Neuronal stem cell (in vitro differentiated cells): ENCODE measurements at regions not wholly inside any gene's neighbourhood (a gene's known extent, or its start where the extent isn't known, plus 50 kb on each side); places are given as distances from the start of the nearest gene placed in this dataset.

Source experiments
- DNase-seq: peaks from one replicate; pipeline ENCODE4 v3.0.0-alpha.2; 2013; ENCODE audit warnings: low spot score
- H2AFZ ChIP-seq: one replicate; pipeline ENCODE4 v1.6.1; 2013; ENCODE audit warnings: mild to moderate bottlenecking, low read length, inconsistent platforms
- H2AK5ac ChIP-seq: 2 replicates; pipeline ENCODE4 v1.6.1; 2013; ENCODE audit warnings: low read depth, mild to moderate bottlenecking, inconsistent platforms, low read length, moderate library complexity, mixed read lengths
- H2BK120ac ChIP-seq: 2 replicates; pipeline ENCODE4 v1.6.1; 2013; ENCODE audit warnings: low read depth, mild to moderate bottlenecking, inconsistent platforms, low read length, moderate library complexity, mixed read lengths
- H2BK12ac ChIP-seq: one replicate; pipeline ENCODE4 v1.6.1; 2013; ENCODE audit warnings: low read length, inconsistent platforms
- H2BK15ac ChIP-seq: 2 replicates; pipeline ENCODE4 v1.6.1; 2013; ENCODE audit warnings: mild to moderate bottlenecking, low read length, inconsistent platforms, mixed read lengths
- H2BK5ac ChIP-seq: one replicate; pipeline ENCODE4 v1.6.1; 2013; ENCODE audit warnings: inconsistent platforms, mild to moderate bottlenecking, low read length, moderate library complexity
- H3K14ac ChIP-seq: one replicate; pipeline ENCODE4 v1.6.1; 2013; ENCODE audit warnings: low read length, inconsistent platforms
- H3K18ac ChIP-seq: 2 replicates; pipeline ENCODE4 v1.6.1; 2013; ENCODE audit warnings: low read length, inconsistent platforms
- H3K23ac ChIP-seq: 2 replicates; pipeline ENCODE4 v1.6.1; 2013; ENCODE audit warnings: low read depth, mild to moderate bottlenecking, mixed read lengths, low read length, inconsistent platforms; ENCODE audit not compliant: poor library complexity
- H3K27ac ChIP-seq: replicated peaks from 3 replicates; pipeline ENCODE4 v1.5.1; 2013; ENCODE audit warnings: low read length, inconsistent platforms
- H3K27me3 ChIP-seq, 3 experiments: 2 replicates each; pipeline ENCODE4 v1.6.1; 2013; ENCODE audit warnings: low read length in 3 of 3, mild to moderate bottlenecking in 2 of 3, inconsistent platforms in 1 of 3, low read depth in 1 of 3, mixed read lengths in 1 of 3, moderate library complexity in 1 of 3; ENCODE audit not compliant: control insufficient read depth in 3 of 3, insufficient read depth in 3 of 3
- H3K36me3 ChIP-seq, 2 donors: replicated peaks in 1 of 2; 2 replicates each; pipeline ENCODE4 v1.6.1; 2013; ENCODE audit warnings: low read length in 2 of 2; ENCODE audit not compliant: control insufficient read depth in 2 of 2, insufficient read depth in 2 of 2
- H3K4ac ChIP-seq: 2 replicates; pipeline ENCODE4 v1.6.1; 2013; ENCODE audit warnings: inconsistent platforms, mild to moderate bottlenecking, low read length, moderate library complexity
- H3K4me1 ChIP-seq, 2 donors: 1 replicate in 1 of 2; 2 replicates in 1 of 2; pipeline ENCODE4 v1.6.1; 2013; ENCODE audit warnings: low read length in 2 of 2, low read depth in 1 of 2; ENCODE audit not compliant: control insufficient read depth in 2 of 2, insufficient read depth in 1 of 2
- H3K4me2 ChIP-seq: one replicate; pipeline ENCODE4 v1.6.1; 2013; ENCODE audit warnings: mild to moderate bottlenecking, low read length, inconsistent platforms; ENCODE audit not compliant: insufficient read depth, poor library complexity, severe bottlenecking
- H3K4me3 ChIP-seq, 2 donors: 2 replicates each; pipeline ENCODE4 v1.5.1; 2013; ENCODE audit warnings: low read length in 2 of 2, mild to moderate bottlenecking in 2 of 2, inconsistent platforms in 1 of 2, moderate library complexity in 1 of 2
- H3K79me1 ChIP-seq: one replicate; pipeline ENCODE4 v1.6.1; 2013; ENCODE audit warnings: low read depth, mild to moderate bottlenecking, inconsistent platforms, low read length, moderate library complexity
- H3K9ac ChIP-seq: one replicate; pipeline ENCODE4 v1.6.1; 2013; ENCODE audit warnings: mild to moderate bottlenecking, low read depth, low read length, inconsistent platforms; ENCODE audit not compliant: poor library complexity
- H3K9me3 ChIP-seq, 2 donors: replicated peaks in 1 of 2; 2 replicates each; pipeline versions ENCODE3 to v1.6.1; 2013; ENCODE audit warnings: low read length in 2 of 2, mild to moderate bottlenecking in 2 of 2, inconsistent platforms in 1 of 2, low read depth in 1 of 2, mixed read lengths in 1 of 2, moderate library complexity in 1 of 2; ENCODE audit not compliant: control insufficient read depth in 2 of 2, insufficient read depth in 1 of 2
- H4K8ac ChIP-seq: one replicate; pipeline ENCODE4 v1.6.1; 2013; ENCODE audit warnings: low read depth, mild to moderate bottlenecking, inconsistent platforms, low read length, moderate library complexity
- H4K91ac ChIP-seq: one replicate; pipeline ENCODE4 v1.6.1; 2013; ENCODE audit warnings: low read length, low read depth, mild to moderate bottlenecking, inconsistent platforms; ENCODE audit not compliant: poor library complexity
- WGBS, 2 donors: extraction: QIAGEN DNeasy Blood & Tissue Kit; methylation state at CpG; one replicate each; pipeline ENCODE4 v1.1.7; 2013; ENCODE audit warnings: missing lambda C conversion rate in 2 of 2, mixed read lengths in 1 of 2; ENCODE audit not compliant: insufficient read length in 2 of 2, insufficient replicate concordance in 1 of 2; ENCODE audit errors: extremely low coverage in 2 of 2; 5-methylcytosine and 5-hydroxymethylcytosine counted together

- H3K79me1 ChIP-seq: no peaks in the 10 kb centered on the region
- H3K18ac ChIP-seq: no peak overlapping the region
- no peak overlapping the region for H2AK5ac ChIP-seq
- H2BK12ac ChIP-seq: no peak overlapping the region
- no peak overlapping the region for H3K23ac ChIP-seq
- no peaks in the 10 kb centered on the region for H3K36me3 ChIP-seq
- no peak for DNase-seq
- no peaks in the 10 kb centered on the region for H3K27me3 ChIP-seq
- no peak overlapping the region for H3K4me3 ChIP-seq
- no peak overlapping the region for H4K91ac ChIP-seq
- no peak overlapping the region for H2AFZ ChIP-seq
- H2BK15ac ChIP-seq: no peak overlapping the region
- H4K8ac ChIP-seq: no peak overlapping the region
- H2BK5ac ChIP-seq: no peak overlapping the region
- no peak overlapping the region for H3K4ac ChIP-seq
- no peak overlapping the region for H3K27ac ChIP-seq
- no peak overlapping the region for H3K9ac ChIP-seq
- H3K14ac ChIP-seq: no peak overlapping the region
- no peaks in the 10 kb centered on the region for H3K4me1 ChIP-seq
- no peaks in the 10 kb centered on the region for H3K9me3 ChIP-seq
- H2BK120ac ChIP-seq: no peak overlapping the region
- H3K4me2 ChIP-seq: no peak overlapping the region
These were observed 1313.0 kb upstream of the GBE1 start for GRCh38 chr3:83074485-83074884.

GRCh38 chr3:83065851-83066460 lies 1304.5 kb upstream of the GBE1 start:
- H3K36me3 ChIP-seq: no peaks in the 10 kb centered on the region
- no peaks in the 10 kb centered on the region for H3K9me3 ChIP-seq
- no peak overlapping the region for H4K91ac ChIP-seq
- H3K18ac ChIP-seq: no peak overlapping the region
- no peak overlapping the region for H2BK120ac ChIP-seq
- no peak overlapping the region for H3K4ac ChIP-seq
- no peak overlapping the region for H2BK15ac ChIP-seq
- no peaks in the 10 kb centered on the region for H3K27me3 ChIP-seq
- no CpG with 5 or more reads among the region's 2 CpGs for WGBS, 2 donors
- no peak overlapping the region for H2AK5ac ChIP-seq
- H3K23ac ChIP-seq: no peak overlapping the region
- no peak overlapping the region for H3K27ac ChIP-seq
- no peak overlapping the region for H3K9ac ChIP-seq
- H3K14ac ChIP-seq: no peak overlapping the region
- H2BK12ac ChIP-seq: no peak overlapping the region
- H2BK5ac ChIP-seq: no peak overlapping the region
- no peaks in the 10 kb centered on the region for H3K4me1 ChIP-seq
- no peak overlapping the region for H3K4me2 ChIP-seq
- DNase-seq: no peak
- H2AFZ ChIP-seq: no peak overlapping the region
- no peak overlapping the region for H3K4me3 ChIP-seq
- H3K79me1 ChIP-seq: no peaks in the 10 kb centered on the region
- H4K8ac ChIP-seq: no peak overlapping the region

GRCh38 chr3:83063446-83063845 lies 1302.0 kb upstream of the GBE1 start:
- Histone ChIP-seq H3K27me3 (no peaks in the 10 kb centered on the region), H2BK120ac (no peak overlapping the region), H2AK5ac (no peak overlapping the region), H3K79me1 (no peaks in the 10 kb centered on the region), H3K9ac (no peak overlapping the region), H3K9me3 (no peaks in the 10 kb centered on the region), H2BK15ac (no peak overlapping the region), H3K4me1 (no peaks in the 10 kb centered on the region), H3K4me2 (no peak overlapping the region), H2BK5ac (no peak overlapping the region), H3K14ac (no peak overlapping the region), H2AFZ (no peak overlapping the region), H3K18ac (no peak overlapping the region), H3K4ac (no peak overlapping the region), H2BK12ac (no peak overlapping the region), H3K4me3 (no peak overlapping the region), H3K23ac (no peak overlapping the region), H4K91ac (no peak overlapping the region), H4K8ac (no peak overlapping the region), H3K36me3 (no peaks in the 10 kb centered on the region), H3K27ac (no peak overlapping the region)
- no peak for DNase-seq
- no CpG with 5 or more reads among the region's 2 CpGs for WGBS, 2 donors

GRCh38 chr3:83048556-83048955 lies 1287.1 kb upstream of the GBE1 start:
- DNase-seq: no peak
- no CpG with 5 or more reads among the region's 2 CpGs for WGBS, 2 donors
- Histone ChIP-seq H2BK120ac (no peak overlapping the region), H3K4ac (no peak overlapping the region), H3K79me1 (no peaks in the 10 kb centered on the region), H2AFZ (no peak overlapping the region), H3K4me2 (no peak overlapping the region), H3K18ac (no peak overlapping the region), H3K36me3 (no peaks in the 10 kb centered on the region), H4K91ac (no peak overlapping the region), H2BK5ac (no peak overlapping the region), H3K14ac (no peak overlapping the region), H3K9me3 (no peaks in the 10 kb centered on the region), H4K8ac (no peak overlapping the region), H3K9ac (no peak overlapping the region), H2BK15ac (no peak overlapping the region), H2BK12ac (no peak overlapping the region), H3K23ac (no peak overlapping the region), H2AK5ac (no peak overlapping the region), H3K4me3 (no peak overlapping the region), H3K27ac (no peak overlapping the region), H3K4me1 (no peaks in the 10 kb centered on the region), H3K27me3 (no peaks in the 10 kb centered on the region)
